Mesendoderm (in vitro differentiated cells): ENCODE measurements at regions not wholly inside any gene's neighbourhood (a gene's known extent, or its start where the extent isn't known, plus 50 kb on each side); places are given as distances from the start of the nearest gene placed in this dataset.

Source experiments
- DNase-seq: peaks from one replicate; pipeline ENCODE4 v3.0.0; 2013
- H2AK5ac ChIP-seq: 2 replicates; pipeline ENCODE4 v1.6.1; 2013; ENCODE audit warnings: low read length, inconsistent platforms
- H2BK120ac ChIP-seq: 2 replicates; pipeline ENCODE4 v1.6.1; 2013; ENCODE audit warnings: low read depth, mild to moderate bottlenecking, low read length, moderate library complexity, mixed read lengths
- H2BK15ac ChIP-seq: replicated peaks from 2 replicates; pipeline ENCODE4 v1.6.1; 2013; ENCODE audit warnings: low read depth, mild to moderate bottlenecking, moderate library complexity
- H2BK5ac ChIP-seq: 2 replicates; pipeline ENCODE4 v1.6.1; 2013; ENCODE audit warnings: low read length, inconsistent platforms
- H3K18ac ChIP-seq: 2 replicates; pipeline ENCODE4 v1.6.1; 2013; ENCODE audit warnings: mild to moderate bottlenecking, low read length, mixed read lengths
- H3K23ac ChIP-seq: one replicate; pipeline ENCODE4 v1.6.1; 2013; ENCODE audit warnings: low read length
- H3K27ac ChIP-seq: 2 replicates; pipeline ENCODE4 v1.5.1; 2013; ENCODE audit warnings: low read depth, mild to moderate bottlenecking, inconsistent platforms, low read length, moderate library complexity
- H3K27me3 ChIP-seq: 2 replicates; pipeline ENCODE4 v1.6.1; 2013; ENCODE audit warnings: low read length, control low read depth, mild to moderate bottlenecking, inconsistent platforms; ENCODE audit not compliant: insufficient read depth, poor library complexity
- H3K36me3 ChIP-seq: 2 replicates; pipeline ENCODE4 v1.6.1; 2013; ENCODE audit warnings: low read length, inconsistent platforms; ENCODE audit not compliant: control insufficient read depth, insufficient read depth
- H3K4ac ChIP-seq: one replicate; pipeline ENCODE4 v1.6.1; 2013; ENCODE audit warnings: low read depth, mild to moderate bottlenecking, low read length, moderate library complexity
- H3K4me1 ChIP-seq: 2 replicates; pipeline ENCODE4 v1.6.1; 2013; ENCODE audit warnings: low read depth, low read length, inconsistent platforms; ENCODE audit not compliant: control insufficient read depth
- H3K4me2 ChIP-seq: 2 replicates; pipeline ENCODE4 v1.6.1; 2013; ENCODE audit warnings: low read length
- H3K4me3 ChIP-seq: 2 replicates; pipeline ENCODE4 v1.5.1; 2013; ENCODE audit warnings: mild to moderate bottlenecking, low read length
- H3K56ac ChIP-seq: one replicate; pipeline ENCODE4 v1.6.1; 2013; ENCODE audit warnings: low read length
- H3K79me1 ChIP-seq: 2 replicates; pipeline ENCODE4 v1.6.1; 2013; ENCODE audit warnings: low read length, inconsistent platforms
- H3K79me2 ChIP-seq: 2 replicates; pipeline ENCODE4 v1.6.1; 2013; ENCODE audit warnings: mild to moderate bottlenecking, low read length; ENCODE audit not compliant: control insufficient read depth, insufficient read depth
- H3K9ac ChIP-seq: 2 replicates; pipeline ENCODE4 v1.6.1; 2013; ENCODE audit warnings: low read length, inconsistent platforms
- H4K5ac ChIP-seq: one replicate; pipeline ENCODE4 v1.6.1; 2013; ENCODE audit warnings: low read length
- H4K8ac ChIP-seq: one replicate; pipeline ENCODE4 v1.6.1; 2013; ENCODE audit warnings: low read depth, mild to moderate bottlenecking, control low read depth, low read length, moderate library complexity
- WGBS: extraction: QIAGEN DNeasy Blood & Tissue Kit; methylation state at CpG from one replicate; pipeline ENCODE4 v1.1.7; 2013; ENCODE audit warnings: low lambda C conversion rate, missing lambda C conversion rate; ENCODE audit not compliant: insufficient coverage; ENCODE audit errors: extremely low coverage; 5-methylcytosine and 5-hydroxymethylcytosine counted together

DNA sequence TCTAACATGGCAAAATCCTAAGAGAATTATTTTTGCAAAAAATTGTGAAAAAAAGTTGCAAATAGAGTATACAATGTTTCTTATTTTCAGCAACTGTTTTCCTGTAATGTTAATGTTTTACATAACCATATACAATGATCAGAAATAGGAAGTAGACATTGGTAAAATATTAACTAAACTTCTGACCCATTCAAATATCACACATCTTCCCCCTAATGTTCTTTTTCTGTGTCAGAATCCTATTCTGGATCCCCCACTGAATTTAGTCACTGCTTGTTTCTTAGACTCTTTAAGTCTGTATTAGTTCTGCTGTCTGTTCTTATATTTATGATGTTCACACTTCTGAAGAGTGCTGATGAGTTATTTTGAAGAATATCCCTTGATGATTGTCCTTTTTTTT is 62.0 kb downstream of the HFE start:
- Histone ChIP-seq H3K23ac (no peak overlapping the region), H2BK15ac (no peak overlapping the region), H3K18ac (no peak overlapping the region), H4K5ac (no peak overlapping the region), H3K4me3 (no peak overlapping the region), H3K27ac (no peak overlapping the region), H3K56ac (no peak overlapping the region), H3K27me3 (no peaks in the 10 kb centered on the region), H2AK5ac (no peak overlapping the region), H3K9ac (no peak overlapping the region), H3K4ac (no peak overlapping the region), H3K4me2 (no peak overlapping the region), H3K79me2 (no peaks in the 10 kb centered on the region), H3K79me1 (no peaks in the 10 kb centered on the region), H2BK120ac (no peak overlapping the region), H3K36me3 (no peaks in the 10 kb centered on the region), H3K4me1 (no peaks in the 10 kb centered on the region), H4K8ac (no peak overlapping the region), H2BK5ac (no peak overlapping the region)
- DNase-seq, result no peak

DNA sequence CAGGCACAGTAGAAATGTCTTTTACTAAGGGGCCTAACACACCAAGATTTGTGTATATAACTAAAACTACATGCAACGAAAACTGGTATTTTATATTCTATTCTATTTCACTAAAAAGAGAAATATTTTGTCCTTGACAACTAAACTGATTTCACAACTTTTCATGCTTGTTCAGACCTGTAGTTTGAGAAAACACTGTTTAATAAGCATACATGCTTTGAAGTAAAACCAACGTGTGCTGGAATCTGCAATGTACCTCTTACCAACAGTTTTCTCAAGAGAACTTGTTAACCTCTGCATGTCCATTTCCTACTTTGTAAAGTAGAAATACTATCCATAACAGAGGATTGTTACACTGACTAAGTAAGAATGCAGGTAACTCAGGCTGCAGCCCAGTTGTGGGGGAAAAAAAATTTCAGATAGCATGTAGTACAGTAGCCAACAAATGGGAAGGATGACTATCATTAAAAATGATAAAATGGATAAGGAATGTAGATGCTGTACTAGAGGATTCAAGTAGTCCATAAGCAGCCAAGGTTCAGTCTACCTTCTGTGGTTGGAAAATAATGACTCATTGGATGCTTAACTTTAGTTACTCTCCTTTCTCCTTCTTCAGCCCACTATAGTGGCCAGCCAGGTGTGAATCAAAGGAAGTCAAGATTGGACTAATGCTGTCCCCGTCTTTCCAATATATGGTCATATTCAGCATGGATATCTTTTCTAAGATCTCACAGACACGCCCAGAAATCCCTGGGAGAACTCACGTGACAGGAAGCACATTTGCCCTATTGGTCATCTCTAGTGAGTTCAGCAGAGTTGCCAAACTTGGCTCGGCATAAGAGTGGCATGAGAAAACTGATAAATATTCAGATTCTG is 65.2 kb downstream of the HFE start:
- no peak overlapping the region for H2BK5ac ChIP-seq
- H3K27me3 ChIP-seq, result no peaks in the 10 kb centered on the region
- no peak overlapping the region for H2AK5ac ChIP-seq
- H3K27ac ChIP-seq, result no peak overlapping the region
- no peak overlapping the region for H3K23ac ChIP-seq
- H3K9ac ChIP-seq, result no peak overlapping the region
- H3K4me2 ChIP-seq, result no peak overlapping the region
- no peak overlapping the region for H3K4me3 ChIP-seq
- no peaks in the 10 kb centered on the region for H3K79me2 ChIP-seq
- no peak overlapping the region for H4K5ac ChIP-seq
- no peak overlapping the region for H3K18ac ChIP-seq
- H3K4me1 ChIP-seq, result peaks cover 2% of the 10 kb centered on the region
- H3K79me1 ChIP-seq, result no peaks in the 10 kb centered on the region
- H3K56ac ChIP-seq, result no peak overlapping the region
- no peak for DNase-seq
- WGBS, result no CpG with 5 or more reads among the region's 6 CpGs
- H3K36me3 ChIP-seq, result no peaks in the 10 kb centered on the region
- peak overlapping the region; percentile 16 for H3K4ac ChIP-seq
- H4K8ac ChIP-seq, result no peak overlapping the region
- H2BK120ac ChIP-seq, result no peak overlapping the region
- no peak overlapping the region for H2BK15ac ChIP-seq

DNA sequence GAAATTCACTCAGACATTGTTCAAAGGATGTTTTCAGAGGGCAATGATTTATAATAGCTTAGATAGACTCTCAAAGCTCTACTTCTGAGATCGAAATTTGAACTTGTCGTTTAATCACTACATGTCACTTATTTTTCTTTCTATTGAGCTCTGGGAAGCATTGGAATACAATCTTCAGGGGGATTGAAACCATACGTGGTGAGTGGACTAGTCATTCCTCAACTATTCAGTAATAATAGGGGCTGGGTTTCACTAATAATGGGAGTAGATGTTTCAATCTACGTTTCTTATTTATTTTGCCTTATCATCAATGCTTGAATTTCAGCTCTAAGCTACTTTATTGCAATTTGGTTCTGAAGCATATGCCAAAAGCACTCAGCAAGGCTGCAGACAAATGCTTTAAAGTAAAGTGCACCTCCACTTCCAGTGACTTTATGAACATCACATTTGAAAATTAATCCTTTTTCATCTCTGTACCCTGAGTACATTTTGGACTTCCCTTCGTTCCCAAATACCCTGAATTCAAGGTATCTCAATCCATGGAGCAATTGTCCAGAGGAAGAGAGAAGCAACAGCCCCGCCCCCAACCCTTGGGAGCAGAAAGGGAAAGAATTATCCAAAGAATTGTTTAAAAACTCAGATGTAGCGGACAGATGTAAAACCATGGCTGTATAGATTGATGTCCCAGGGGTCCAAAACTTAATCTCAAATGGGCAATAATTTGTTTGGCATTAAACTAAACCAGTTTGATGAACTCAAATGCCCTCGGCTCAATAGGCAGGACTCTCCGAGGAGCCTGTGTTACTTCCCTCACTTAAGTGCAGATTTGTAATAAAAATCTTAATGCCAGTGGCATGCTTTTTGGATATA is 68.1 kb downstream of the HFE start:
- Histone ChIP-seq H3K79me2 (peaks cover 3% of the 10 kb centered on the region), H3K4me3 (no peak overlapping the region), H3K4me1 (peaks cover 4% of the 10 kb centered on the region), H3K56ac (peak overlapping the region; percentile 85), H4K8ac (no peak overlapping the region), H2BK120ac (no peak overlapping the region), H3K23ac (no peak overlapping the region), H2AK5ac (no peak overlapping the region), H3K79me1 (no peaks in the 10 kb centered on the region), H3K4ac (no peak overlapping the region), H3K18ac (peak overlapping the region; percentile 60), H3K36me3 (no peaks in the 10 kb centered on the region), H3K27me3 (no peaks in the 10 kb centered on the region), H4K5ac (no peak overlapping the region), H3K9ac (peak overlapping the region; percentile 79), H2BK5ac (peak overlapping the region; percentile 73), H3K27ac (no peak overlapping the region), H2BK15ac (peak overlapping the region; percentile 57), H3K4me2 (peak overlapping the region; percentile 43)
- peak; percentile 47 for DNase-seq
- no CpG with 5 or more reads among the region's 9 CpGs for WGBS

DNA sequence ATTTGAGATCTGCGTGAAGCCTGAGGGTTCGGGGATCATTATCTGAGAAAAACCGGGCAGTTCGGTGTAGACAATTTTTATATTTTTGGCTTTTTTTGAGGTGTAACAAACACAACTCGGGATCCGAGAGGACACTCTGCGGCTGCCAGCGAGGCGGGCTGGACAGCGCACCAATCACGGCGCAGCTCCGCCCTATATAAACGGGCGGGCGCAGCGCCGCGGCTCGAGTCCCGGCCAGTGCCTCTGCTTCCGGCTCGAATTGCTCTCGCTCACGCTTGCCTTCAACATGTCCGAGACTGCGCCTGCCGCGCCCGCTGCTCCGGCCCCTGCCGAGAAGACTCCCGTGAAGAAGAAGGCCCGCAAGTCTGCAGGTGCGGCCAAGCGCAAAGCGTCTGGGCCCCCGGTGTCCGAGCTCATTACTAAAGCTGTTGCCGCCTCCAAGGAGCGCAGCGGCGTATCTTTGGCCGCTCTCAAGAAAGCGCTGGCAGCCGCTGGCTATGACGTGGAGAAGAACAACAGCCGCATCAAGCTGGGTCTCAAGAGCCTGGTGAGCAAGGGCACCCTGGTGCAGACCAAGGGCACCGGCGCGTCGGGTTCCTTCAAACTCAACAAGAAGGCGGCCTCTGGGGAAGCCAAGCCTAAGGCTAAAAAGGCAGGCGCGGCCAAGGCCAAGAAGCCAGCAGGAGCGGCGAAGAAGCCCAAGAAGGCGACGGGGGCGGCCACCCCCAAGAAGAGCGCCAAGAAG is 69.0 kb downstream of the HFE start:
- Histone ChIP-seq H4K5ac (no peak overlapping the region), H3K4me3 (peak overlapping the region; percentile 44), H3K56ac (peak overlapping the region; percentile 85)

DNA sequence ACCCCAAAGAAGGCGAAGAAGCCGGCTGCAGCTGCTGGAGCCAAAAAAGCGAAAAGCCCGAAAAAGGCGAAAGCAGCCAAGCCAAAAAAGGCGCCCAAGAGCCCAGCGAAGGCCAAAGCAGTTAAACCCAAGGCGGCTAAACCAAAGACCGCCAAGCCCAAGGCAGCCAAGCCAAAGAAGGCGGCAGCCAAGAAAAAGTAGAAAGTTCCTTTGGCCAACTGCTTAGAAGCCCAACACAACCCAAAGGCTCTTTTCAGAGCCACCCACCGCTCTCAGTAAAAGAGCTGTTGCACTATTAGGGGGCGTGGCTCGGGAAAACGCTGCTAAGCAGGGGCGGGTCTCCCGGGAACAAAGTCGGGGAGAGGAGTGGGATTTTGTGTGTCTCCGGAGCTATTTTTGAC is 69.6 kb downstream of the HFE start:
- no peak overlapping the region for H2BK15ac ChIP-seq
- WGBS, result no CpG with 5 or more reads among the region's 18 CpGs
- DNase-seq, result peak; percentile 92

More for the DNA sequence above, 69.0 kb downstream of the HFE start:
- H3K36me3 ChIP-seq, result no peaks in the 10 kb centered on the region
- peak overlapping the region; percentile 95 for H3K4ac ChIP-seq
- no peaks in the 10 kb centered on the region for H3K79me1 ChIP-seq
- no peak overlapping the region for H2AK5ac ChIP-seq
- H3K4me1 ChIP-seq, result peaks cover 4% of the 10 kb centered on the region
- WGBS, result no CpG with 5 or more reads among the region's 61 CpGs
- H2BK15ac ChIP-seq, result no peak overlapping the region
- H3K27ac ChIP-seq, result peak overlapping the region; percentile 73
- no peak overlapping the region for H4K8ac ChIP-seq
- H2BK5ac ChIP-seq, result peak overlapping the region; percentile 1
- no peaks in the 10 kb centered on the region for H3K27me3 ChIP-seq
- peak overlapping the region; percentile 99 for H3K18ac ChIP-seq
- H3K23ac ChIP-seq, result no peak overlapping the region
- peak; percentile 93 for DNase-seq
- H2BK120ac ChIP-seq, result no peak overlapping the region
- H3K79me2 ChIP-seq, result peaks cover 3% of the 10 kb centered on the region
- peak overlapping the region; percentile 79 for H3K9ac ChIP-seq
- peak overlapping the region; percentile 60 for H3K4me2 ChIP-seq

More for the DNA sequence above, 69.6 kb downstream of the HFE start:
- Histone ChIP-seq H3K36me3 (no peaks in the 10 kb centered on the region), H2AK5ac (no peak overlapping the region), H3K4me3 (peak overlapping the region; percentile 44), H3K4me1 (peaks cover 4% of the 10 kb centered on the region), H4K8ac (no peak overlapping the region), H3K79me1 (no peaks in the 10 kb centered on the region), H3K27me3 (no peaks in the 10 kb centered on the region), H2BK5ac (no peak overlapping the region), H3K79me2 (peaks cover 3% of the 10 kb centered on the region), H3K4ac (peak overlapping the region; percentile 95), H3K27ac (peak overlapping the region; percentile 73), H2BK120ac (no peak overlapping the region), H3K4me2 (peak overlapping the region; percentile 66), H3K23ac (no peak overlapping the region), H3K56ac (peak overlapping the region; percentile 82), H4K5ac (no peak overlapping the region), H3K18ac (peak overlapping the region; percentile 99), H3K9ac (peak overlapping the region; percentile 69)
